ENCODE measurements at regions not wholly inside any gene's neighbourhood (a gene's known extent, or its start where the extent isn't known, plus 50 kb on each side); places are given as distances from the start of the nearest gene placed in this dataset.

DNA sequence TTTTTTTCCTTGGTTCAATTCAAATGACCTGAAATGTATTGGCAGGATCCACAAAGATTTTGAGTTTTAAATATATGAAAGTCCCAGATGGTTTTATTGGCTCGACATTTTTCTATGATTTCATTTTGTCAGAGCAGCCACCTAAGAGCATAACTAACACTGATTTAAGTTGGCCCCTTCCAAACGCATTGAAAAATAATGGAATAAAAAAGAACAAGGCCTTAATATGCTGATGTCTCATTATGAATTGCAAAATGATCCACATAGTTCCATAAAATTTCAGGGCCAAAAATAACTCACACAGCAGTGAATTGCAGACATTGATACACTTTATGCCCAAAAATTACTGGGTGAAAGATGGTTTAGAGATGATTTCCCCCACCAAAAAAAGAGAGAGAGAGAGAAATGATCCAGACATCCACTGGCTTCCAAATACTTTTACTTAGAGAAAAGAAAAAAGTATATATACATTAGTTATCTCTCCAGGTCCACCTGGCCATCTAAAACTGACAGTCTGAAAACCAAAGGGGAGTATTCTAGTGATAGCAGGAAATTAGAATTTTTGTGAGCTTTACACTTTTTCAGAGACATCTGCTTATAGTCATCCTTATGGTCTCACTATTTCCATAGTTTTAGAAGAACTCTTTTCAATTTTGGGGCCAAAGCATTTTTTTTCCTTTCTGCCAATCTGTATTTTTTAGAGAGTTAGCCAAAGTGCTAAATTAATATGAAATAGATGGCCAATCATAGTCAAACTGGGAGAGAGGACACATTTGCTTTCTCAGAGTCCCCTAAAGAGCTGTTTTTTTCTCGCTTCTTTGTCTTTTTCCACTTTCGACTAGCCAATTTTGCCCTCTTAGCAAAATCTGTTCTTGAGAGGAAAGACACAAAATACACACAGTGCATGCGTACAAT is 213.5 kb upstream of the RND3 start:
- H3K4me1 ChIP-seq (ENCODE audit: low read length), result peaks cover 12% of the 10 kb centered on the region
- DNase-seq, result no peak
- H3F3A ChIP-seq (ENCODE audit: insufficient read depth, low read length), result peaks cover 5% of the 10 kb centered on the region
- no peaks in the 10 kb centered on the region for H3K9me3 ChIP-seq (replicated peaks; ENCODE audit: insufficient read depth, low read length)
- H3K9ac ChIP-seq (ENCODE audit: low read length), result no peak overlapping the region
- TF ChIP-seq EZH2phosphoT487 (IDR thresholded peaks at IDR 0.05; ENCODE audit: low read length) (no peak), EZH2 (optimal IDR thresholded peaks at IDR 0.05; ENCODE audit: low read depth, low read length) (no peak)
- TF ChIP-seq, protein P1, sequence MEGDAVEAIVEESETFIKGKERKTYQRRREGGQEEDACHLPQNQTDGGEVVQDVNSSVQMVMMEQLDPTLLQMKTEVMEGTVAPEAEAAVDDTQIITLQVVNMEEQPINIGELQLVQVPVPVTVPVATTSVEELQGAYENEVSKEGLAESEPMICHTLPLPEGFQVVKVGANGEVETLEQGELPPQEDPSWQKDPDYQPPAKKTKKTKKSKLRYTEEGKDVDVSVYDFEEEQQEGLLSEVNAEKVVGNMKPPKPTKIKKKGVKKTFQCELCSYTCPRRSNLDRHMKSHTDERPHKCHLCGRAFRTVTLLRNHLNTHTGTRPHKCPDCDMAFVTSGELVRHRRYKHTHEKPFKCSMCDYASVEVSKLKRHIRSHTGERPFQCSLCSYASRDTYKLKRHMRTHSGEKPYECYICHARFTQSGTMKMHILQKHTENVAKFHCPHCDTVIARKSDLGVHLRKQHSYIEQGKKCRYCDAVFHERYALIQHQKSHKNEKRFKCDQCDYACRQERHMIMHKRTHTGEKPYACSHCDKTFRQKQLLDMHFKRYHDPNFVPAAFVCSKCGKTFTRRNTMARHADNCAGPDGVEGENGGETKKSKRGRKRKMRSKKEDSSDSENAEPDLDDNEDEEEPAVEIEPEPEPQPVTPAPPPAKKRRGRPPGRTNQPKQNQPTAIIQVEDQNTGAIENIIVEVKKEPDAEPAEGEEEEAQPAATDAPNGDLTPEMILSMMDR (IDR thresholded peaks at IDR 0.05; ENCODE audit: low read length), result no peak
- H3K9me2 ChIP-seq (replicated peaks; ENCODE audit: insufficient read depth, low read length), result no peaks in the 10 kb centered on the region
- H3K27ac ChIP-seq (ENCODE audit: low read length), result no peak overlapping the region
- no peak overlapping the region for H3K4me2 ChIP-seq (ENCODE audit: low read depth, low read length)
- no peak overlapping the region for H2AFZ ChIP-seq (ENCODE audit: low read length)
- no peaks in the 10 kb centered on the region for H3K36me3 ChIP-seq (replicated peaks; ENCODE audit: insufficient read depth, low read length)
- no peaks in the 10 kb centered on the region for H3K79me2 ChIP-seq (ENCODE audit: low read length)
- no peaks in the 10 kb centered on the region for H3K27me3 ChIP-seq (replicated peaks; ENCODE audit: insufficient read depth, low read length)
- H3K4me3 ChIP-seq (ENCODE audit: low read length), result no peak overlapping the region
- no peaks in the 10 kb centered on the region for H4K20me1 ChIP-seq (ENCODE audit: insufficient read depth, low read length)

DNA sequence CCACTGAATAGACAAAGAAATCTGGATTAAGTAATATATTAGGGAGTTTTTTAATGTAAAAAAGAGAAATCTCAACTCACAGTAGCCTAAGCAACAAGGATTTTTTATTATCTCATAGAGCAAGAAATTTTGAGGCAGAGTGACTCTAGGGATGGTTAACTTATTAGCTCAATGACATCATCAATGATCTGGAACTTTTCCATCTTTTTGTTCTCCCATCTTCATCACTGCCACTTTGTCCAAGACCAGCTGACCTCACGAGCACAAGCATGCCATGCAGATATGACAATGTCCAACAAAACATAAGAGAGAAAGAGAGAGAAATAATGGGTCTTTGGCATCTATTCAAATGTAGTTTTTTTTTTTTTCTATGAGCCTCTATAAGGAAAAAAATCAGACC is 211.8 kb upstream of the RND3 start:
- no peak for TF ChIP-seq EZH2 (optimal IDR thresholded peaks at IDR 0.05; ENCODE audit: low read depth, low read length)

DNA sequence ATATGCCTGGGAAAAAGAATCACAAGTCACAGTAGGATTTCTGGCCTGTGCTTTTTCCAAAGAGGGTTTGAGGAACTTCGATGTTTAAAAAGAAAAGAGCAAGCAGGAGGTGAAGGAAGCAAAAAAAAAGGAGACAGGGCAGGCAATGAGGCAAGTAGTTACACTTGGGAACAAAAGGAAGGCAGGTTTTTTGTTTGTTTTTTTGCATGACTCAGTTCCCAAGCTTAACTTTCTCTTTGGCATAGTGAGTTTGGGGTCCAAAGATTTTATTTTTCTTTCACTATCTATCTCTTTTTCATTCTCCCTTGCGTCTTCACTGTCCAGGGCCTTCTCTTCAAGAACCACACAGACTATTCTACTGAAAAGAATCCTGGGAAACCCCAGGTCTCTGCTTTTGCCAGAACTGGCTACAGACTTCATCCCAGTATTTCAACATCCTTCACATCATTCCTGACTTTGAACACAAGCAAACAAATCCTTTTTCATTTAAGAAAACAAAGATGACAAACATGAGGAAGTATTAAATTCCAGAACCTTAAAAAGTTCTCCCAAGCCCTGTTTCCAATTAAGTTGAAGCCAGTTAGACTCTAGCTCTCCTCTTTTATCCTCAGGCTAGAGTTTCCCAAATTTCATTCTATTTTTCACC is 210.7 kb upstream of the RND3 start:
- H3F3A ChIP-seq (ENCODE audit: insufficient read depth, low read length), result no peaks in the 10 kb centered on the region
- TF ChIP-seq, protein P1 (IDR thresholded peaks at IDR 0.05; ENCODE audit: low read length), result no peak
- no peak for TF ChIP-seq EZH2 (optimal IDR thresholded peaks at IDR 0.05; ENCODE audit: low read depth, low read length)
- no peak for TF ChIP-seq EZH2phosphoT487 (IDR thresholded peaks at IDR 0.05; ENCODE audit: low read length)

More for the DNA sequence above, 211.8 kb upstream of the RND3 start:
- Histone ChIP-seq H3K27me3 (replicated peaks; ENCODE audit: insufficient read depth, low read length) (no peaks in the 10 kb centered on the region), H3K4me3 (ENCODE audit: low read length) (no peak overlapping the region), H2AFZ (ENCODE audit: low read length) (no peak overlapping the region), H3K4me1 (ENCODE audit: low read length) (no peaks in the 10 kb centered on the region), H3K79me2 (ENCODE audit: low read length) (no peaks in the 10 kb centered on the region), H4K20me1 (ENCODE audit: insufficient read depth, low read length) (no peaks in the 10 kb centered on the region), H3K9me2 (replicated peaks; ENCODE audit: insufficient read depth, low read length) (no peaks in the 10 kb centered on the region), H3K9ac (ENCODE audit: low read length) (no peak overlapping the region), H3F3A (ENCODE audit: insufficient read depth, low read length) (no peaks in the 10 kb centered on the region), H3K27ac (ENCODE audit: low read length) (no peak overlapping the region), H3K36me3 (replicated peaks; ENCODE audit: insufficient read depth, low read length) (no peaks in the 10 kb centered on the region), H3K9me3 (replicated peaks; ENCODE audit: insufficient read depth, low read length) (no peaks in the 10 kb centered on the region), H3K4me2 (ENCODE audit: low read depth, low read length) (no peak overlapping the region)
- no peak for DNase-seq

More for the DNA sequence above, 210.7 kb upstream of the RND3 start:
- Histone ChIP-seq H3K9me2 (replicated peaks; ENCODE audit: insufficient read depth, low read length) (no peaks in the 10 kb centered on the region), H3K4me2 (ENCODE audit: low read depth, low read length) (no peak overlapping the region), H3K4me3 (ENCODE audit: low read length) (no peak overlapping the region), H3K79me2 (ENCODE audit: low read length) (no peaks in the 10 kb centered on the region), H3K36me3 (replicated peaks; ENCODE audit: insufficient read depth, low read length) (no peaks in the 10 kb centered on the region), H3K4me1 (ENCODE audit: low read length) (no peaks in the 10 kb centered on the region), H3K9ac (ENCODE audit: low read length) (no peak overlapping the region), H3K27me3 (replicated peaks; ENCODE audit: insufficient read depth, low read length) (no peaks in the 10 kb centered on the region), H2AFZ (ENCODE audit: low read length) (no peak overlapping the region), H4K20me1 (ENCODE audit: insufficient read depth, low read length) (no peaks in the 10 kb centered on the region), H3K9me3 (replicated peaks; ENCODE audit: insufficient read depth, low read length) (no peaks in the 10 kb centered on the region), H3K27ac (ENCODE audit: low read length) (no peak overlapping the region)
- DNase-seq, result no peak
